GM12874 (cell line): ENCODE measurements at regions not wholly inside any gene's neighbourhood (a gene's known extent, or its start where the extent isn't known, plus 50 kb on each side); places are given as distances from the start of the nearest gene placed in this dataset.

Source experiments
- CTCF ChIP-seq: IDR thresholded peaks from 2 replicates; pipeline ENCODE4 v1.5.1; 2011; ENCODE audit warnings: low read depth, mild to moderate bottlenecking, control low read depth, low read length, moderate library complexity; ENCODE audit not compliant: insufficient read depth

GRCh38 chr2:199216253-199216652 lies 241.5 kb downstream of the SATB2 start:
- TF ChIP-seq CTCF = no peak

GRCh38 chr2:199207011-199207410 lies 250.7 kb downstream of the SATB2 start:
- TF ChIP-seq CTCF = no peak

GRCh38 chr2:199206536-199206935 lies 251.2 kb downstream of the SATB2 start:
- TF ChIP-seq CTCF = no peak

GRCh38 chr2:199202964-199203363 lies 254.8 kb downstream of the SATB2 start:
- TF ChIP-seq CTCF = no peak

- TF ChIP-seq CTCF = no peak
Measured at GRCh38 chr2:199201539-199201938, 256.2 kb downstream of the SATB2 start.

- no peak for TF ChIP-seq CTCF
Measured at GRCh38 chr2:199199797-199200196, 257.9 kb downstream of the SATB2 start.

- no peak for TF ChIP-seq CTCF
Measured at GRCh38 chr2:199197448-199197847, 260.3 kb downstream of the SATB2 start.

GRCh38 chr2:199196686-199197085 lies 261.1 kb downstream of the SATB2 start:
- TF ChIP-seq CTCF = no peak
